Pancreas (tissue), 10 donors: ENCODE measurements at regions not wholly inside any gene's neighbourhood (a gene's known extent, or its start where the extent isn't known, plus 50 kb on each side); places are given as distances from the start of the nearest gene placed in this dataset.
"Not testable (repeated sequence)": the region's sequence is repeated elsewhere in the genome, so short reads cannot be mapped to it uniquely, and the experiment has no call there.

ENCODE experiments used
- ATAC-seq, 4 donors: fragments of 200-7000 bp; cut with Tn5 transposase; one replicate each; pipeline versions ENCODE4 v1.8.0 to v1.9.1; 2020; ENCODE audit warnings: mild to moderate bottlenecking in 4 of 4, moderate library complexity in 4 of 4
- DNase-seq, 6 donors: peaks; one replicate each; pipeline ENCODE4 v3.0.0-alpha.2; 2020
- FAIRE-seq: peaks from 2 replicates; lab custom pipeline; 2012; peaks lifted over from hg19 to GRCh38; lab: Jason Lieb, UNC
- H3K27ac ChIP-seq, 4 donors: fragments of 200-600 bp; sonication (generic); 1 replicate in 3 of 4; 2 replicates in 1 of 4; pipeline versions ENCODE4 v1.5.0 to v1.8.0; 2020
- H3K27me3 ChIP-seq, 4 donors: fragments of 200-600 bp; one replicate each; pipeline ENCODE4 v1.8.0; 2021
- H3K36me3 ChIP-seq, 3 donors: fragments of 200-600 bp; sonication (generic) in 1 of 3; one replicate each; pipeline versions ENCODE4 v1.5.0 to v1.8.0; 2020 to 2021
- H3K4me1 ChIP-seq, 3 donors: fragments of 200-600 bp; one replicate each; pipeline ENCODE4 v1.8.0; 2021
- H3K4me3 ChIP-seq, 4 donors: fragments of 200-600 bp; sonication (generic) in 2 of 4; one replicate each; pipeline versions ENCODE4 v1.5.0 to v1.8.0; 2020 to 2021
- H3K9me3 ChIP-seq, 4 donors: fragments of 200-600 bp; one replicate each; pipeline ENCODE4 v1.8.0; 2021
- CTCF ChIP-seq, 4 donors: fragments of 200-600 bp; sonication (generic) in 3 of 4; IDR thresholded peaks; one replicate each; pipeline versions ENCODE4 v1.5.0 to v1.8.0; 2021; ENCODE audit warnings: antibody characterized with exemption in 4 of 4
- WGBS, 2 donors: extraction: QIAGEN DNeasy Blood & Tissue Kit; methylation state at CpG; one replicate each; pipeline ENCODE4 v1.1.7; 2013; 5-methylcytosine and 5-hydroxymethylcytosine counted together
- intact Hi-C, 3 donors: fragments of 100-400 bp; cut with DNase I; formaldehyde crosslinking; loops; one replicate each; pipeline versions ENCODE4 v1.11.1 to v1.14.2; 2022
- donor health status: healthy with polysubstance abuse.
- donor health status: DM: no; HTN: no; CAD: no; lungs with moderate emphysema.
- donor health status: DM: no; HTN: no; CAD: no.
- donor health status: control.
- donor health status: control.
- donor health status: Bipolar disorder and iron deficiency.
- donor health status: DM: yes; HTN: yes; CAD: no.
- donor health status: DM: no; HTN: no; CAD: no.
- donor health status: DM: no; HTN: no; CAD: no.
- donor health status: DM: yes; HTN: yes; CAD: no.

- Histone ChIP-seq H3K9me3 (no peaks in the 10 kb centered on the region), H3K4me1 (no peaks in the 10 kb centered on the region), H3K27ac (no peak overlapping the region), H3K36me3 (no peaks in the 10 kb centered on the region), H3K4me3 (no peak overlapping the region), H3K27me3 (no peaks in the 10 kb centered on the region)
- no peak for ATAC-seq
- intact Hi-C loops, result no loop called here
- no peak for TF ChIP-seq CTCF (IDR thresholded peaks at IDR 0.05)
- WGBS, 2 donors, result 48% methylated on average over 3 of the region's 3 CpGs; no CpG with 5 or more reads in 1 of the 2 donors
- DNase-seq, result no peak
- no peak for FAIRE-seq
These were observed 1226.0 kb downstream of the CDY2B start for GRCh38 chrY:16653971-16654370.

GRCh38 chrY:16645991-16646390 lies 1234.0 kb downstream of the CDY2B start:
- Histone ChIP-seq H3K36me3 (no peaks in the 10 kb centered on the region), H3K4me3 (no peak overlapping the region), H3K4me1 (no peaks in the 10 kb centered on the region), H3K27me3 (no peaks in the 10 kb centered on the region), H3K27ac (no peak overlapping the region), H3K9me3 (no peaks in the 10 kb centered on the region)
- no peak for TF ChIP-seq CTCF (IDR thresholded peaks at IDR 0.05)
- ATAC-seq (no peak), FAIRE-seq (no peak), DNase-seq (no peak)
- 76% methylated on average over 3 of the region's 3 CpGs; no CpG with 5 or more reads in 1 of the 2 donors for WGBS, 2 donors
- intact Hi-C loops, result no loop called here

- H3K9me3 ChIP-seq, result no peaks in the 10 kb centered on the region
- H3K27ac ChIP-seq, result no peak overlapping the region
- no peaks in the 10 kb centered on the region for H3K4me1 ChIP-seq
- FAIRE-seq (no peak), DNase-seq (no peak), ATAC-seq (no peak)
- intact Hi-C loops, result no loop called here
- 73% methylated on average over 2 of the region's 2 CpGs; no CpG with 5 or more reads in 1 of the 2 donors for WGBS, 2 donors
- TF ChIP-seq CTCF (IDR thresholded peaks at IDR 0.05), result no peak
- no peaks in the 10 kb centered on the region for H3K36me3 ChIP-seq
- H3K27me3 ChIP-seq, result no peaks in the 10 kb centered on the region
- no peak overlapping the region for H3K4me3 ChIP-seq
These were observed 1234.6 kb downstream of the CDY2B start for GRCh38 chrY:16645449-16645848.

GRCh38 chrY:16644270-16644800 lies 1235.7 kb downstream of the CDY2B start:
- FAIRE-seq (no peak), DNase-seq (no peak), ATAC-seq (no peak)
- H3K9me3 ChIP-seq, result no peaks in the 10 kb centered on the region
- no peak for TF ChIP-seq CTCF (IDR thresholded peaks at IDR 0.05)
- H3K36me3 ChIP-seq, result no peaks in the 10 kb centered on the region
- WGBS, 2 donors, result 64% methylated on average over 6 of the region's 6 CpGs; no CpG with 5 or more reads in 1 of the 2 donors
- intact Hi-C loops, result no loop called here
- no peaks in the 10 kb centered on the region for H3K4me1 ChIP-seq
- H3K27me3 ChIP-seq, result no peaks in the 10 kb centered on the region
- no peak overlapping the region for H3K4me3 ChIP-seq
- H3K27ac ChIP-seq, result no peak overlapping the region

GRCh38 chrY:16639777-16640176 lies 1240.2 kb downstream of the CDY2B start:
- Histone ChIP-seq H3K9me3 (no peaks in the 10 kb centered on the region), H3K27me3 (no peaks in the 10 kb centered on the region), H3K4me1 (no peaks in the 10 kb centered on the region), H3K27ac (no peak overlapping the region), H3K4me3 (no peak overlapping the region), H3K36me3 (no peaks in the 10 kb centered on the region)
- TF ChIP-seq CTCF (IDR thresholded peaks at IDR 0.05), result no peak
- 23% methylated on average over 3 of the region's 3 CpGs; no CpG with 5 or more reads in 1 of the 2 donors for WGBS, 2 donors
- no peak for ATAC-seq
- peak in 1 of 6 donors; percentile 3 for DNase-seq
- intact Hi-C loops, result no loop called here
- FAIRE-seq, result no peak

- intact Hi-C loops, H3K27ac ChIP-seq, H3K9me3 ChIP-seq, ATAC-seq, FAIRE-seq, H3K4me1 ChIP-seq, H3K36me3 ChIP-seq, DNase-seq, H3K27me3 ChIP-seq, H3K4me3 ChIP-seq: not testable (repeated sequence)
These were observed 1241.3 kb downstream of the CDY2B start for GRCh38 chrY:16638743-16639142.
